ENCODE measurements at regions not wholly inside any gene's neighbourhood (a gene's known extent, or its start where the extent isn't known, plus 50 kb on each side); places are given as distances from the start of the nearest gene placed in this dataset.

GRCh38 chr10:129033340-129033739 is 433.7 kb upstream of the MGMT start:
- Histone ChIP-seq H3K9me2 (replicated peaks; ENCODE audit: insufficient read depth, low read length) (no peaks in the 10 kb centered on the region), H3K4me3 (ENCODE audit: low read length) (no peak overlapping the region), H3K9ac (ENCODE audit: low read length) (no peak overlapping the region), H3K27ac (ENCODE audit: low read length) (no peak overlapping the region), H3K4me2 (ENCODE audit: low read depth, low read length, poor library complexity, severe bottlenecking) (no peak overlapping the region), H3K4me1 (ENCODE audit: low read length) (no peaks in the 10 kb centered on the region), H2AFZ (ENCODE audit: low read length) (no peak overlapping the region), H3K79me2 (ENCODE audit: low read length) (no peaks in the 10 kb centered on the region), H4K20me1 (ENCODE audit: insufficient read depth, low read depth, low read length) (no peaks in the 10 kb centered on the region), H3K36me3 (ENCODE audit: insufficient read depth, low read length) (no peaks in the 10 kb centered on the region), H3K27me3 (ENCODE audit: low read length) (no peaks in the 10 kb centered on the region), H3K9me3 (ENCODE audit: low read length) (no peaks in the 10 kb centered on the region)
- no peak for DNase-seq

GRCh38 chr10:129033790-129034272 is 433.2 kb upstream of the MGMT start:
- no peaks in the 10 kb centered on the region for H3K9me2 ChIP-seq (replicated peaks; ENCODE audit: insufficient read depth, low read length)
- no peaks in the 10 kb centered on the region for H3K79me2 ChIP-seq (ENCODE audit: low read length)
- no peak overlapping the region for H2AFZ ChIP-seq (ENCODE audit: low read length)
- no peak for DNase-seq
- H3K27me3 ChIP-seq (ENCODE audit: low read length), result no peaks in the 10 kb centered on the region
- H3K4me2 ChIP-seq (ENCODE audit: low read depth, low read length, poor library complexity, severe bottlenecking), result no peak overlapping the region
- H3K9ac ChIP-seq (ENCODE audit: low read length), result no peak overlapping the region
- H3K36me3 ChIP-seq (ENCODE audit: insufficient read depth, low read length), result no peaks in the 10 kb centered on the region
- no peaks in the 10 kb centered on the region for H3K9me3 ChIP-seq (ENCODE audit: low read length)
- H4K20me1 ChIP-seq (ENCODE audit: insufficient read depth, low read depth, low read length), result no peaks in the 10 kb centered on the region
- H3K4me1 ChIP-seq (ENCODE audit: low read length), result no peaks in the 10 kb centered on the region
- no peak overlapping the region for H3K27ac ChIP-seq (ENCODE audit: low read length)
- H3K4me3 ChIP-seq (ENCODE audit: low read length), result no peak overlapping the region

DNA sequence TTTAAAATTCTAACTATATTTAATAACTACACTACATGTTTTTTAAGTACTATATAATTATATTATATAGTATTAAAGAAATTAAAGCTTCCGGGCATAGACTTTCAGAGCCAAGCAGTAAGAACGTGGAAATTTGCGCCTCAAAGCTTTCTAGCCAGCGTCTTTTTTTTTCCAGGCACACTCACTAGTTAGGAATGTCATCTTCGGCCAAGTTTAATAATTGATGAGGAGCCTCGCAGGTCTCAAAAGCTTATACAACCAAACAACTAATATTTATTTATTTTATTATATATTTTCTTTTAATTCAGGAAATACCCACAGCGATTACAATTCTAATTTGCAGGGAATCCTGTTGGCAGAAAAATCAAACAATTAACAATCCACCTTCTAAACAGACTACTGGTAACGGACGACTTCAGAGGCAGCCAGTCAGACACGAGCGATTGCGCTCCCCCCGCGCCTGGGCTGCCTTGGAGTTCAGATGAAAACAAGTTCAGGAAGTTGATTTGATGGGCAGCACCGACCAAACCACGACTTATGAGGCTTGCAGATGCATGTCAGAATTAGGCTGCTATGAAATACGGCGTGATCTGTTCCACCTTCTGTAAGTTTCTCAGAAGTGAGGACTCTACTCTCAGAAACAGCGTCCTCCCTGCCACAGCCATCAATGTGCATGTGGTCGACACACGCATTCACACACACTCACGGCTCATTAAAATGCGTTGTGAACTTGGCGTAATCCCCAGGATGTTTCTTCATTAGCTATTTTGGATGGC is 431.8 kb upstream of the MGMT start:
- Histone ChIP-seq H3K36me3 (ENCODE audit: insufficient read depth, low read length) (no peaks in the 10 kb centered on the region), H3K9me3 (ENCODE audit: low read length) (no peaks in the 10 kb centered on the region), H3K4me2 (ENCODE audit: low read depth, low read length, poor library complexity, severe bottlenecking) (no peak overlapping the region), H4K20me1 (ENCODE audit: insufficient read depth, low read depth, low read length) (no peaks in the 10 kb centered on the region), H3K27ac (ENCODE audit: low read length) (no peak overlapping the region), H3K4me1 (ENCODE audit: low read length) (no peaks in the 10 kb centered on the region), H3K9ac (ENCODE audit: low read length) (no peak overlapping the region), H3K4me3 (ENCODE audit: low read length) (no peak overlapping the region), H3K27me3 (ENCODE audit: low read length) (no peaks in the 10 kb centered on the region), H3K9me2 (replicated peaks; ENCODE audit: insufficient read depth, low read length) (no peaks in the 10 kb centered on the region), H2AFZ (ENCODE audit: low read length) (no peak overlapping the region), H3K79me2 (ENCODE audit: low read length) (no peaks in the 10 kb centered on the region)
- DNase-seq, result no peak

DNA sequence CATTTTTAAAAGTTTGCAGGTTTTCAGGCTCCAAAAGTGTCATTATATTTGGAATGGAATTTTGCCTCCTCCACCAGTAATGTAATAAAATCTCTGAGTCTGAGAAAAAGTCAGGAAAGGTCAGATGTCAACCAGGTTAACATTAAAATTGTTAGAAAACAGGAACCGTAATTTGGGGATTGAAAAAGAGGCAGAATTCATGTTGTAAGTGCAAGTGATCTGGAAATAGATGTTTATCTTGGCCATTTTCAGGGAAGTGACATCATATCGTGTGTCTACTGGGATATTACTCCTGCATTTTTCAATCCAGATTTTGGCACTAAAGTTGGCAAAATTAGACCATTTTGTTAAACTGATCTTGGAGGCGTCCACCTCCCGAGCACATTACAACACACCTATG is 428.5 kb upstream of the MGMT start:
- Histone ChIP-seq H3K9me3 (ENCODE audit: low read length) (no peaks in the 10 kb centered on the region), H3K36me3 (ENCODE audit: insufficient read depth, low read length) (no peaks in the 10 kb centered on the region), H4K20me1 (ENCODE audit: insufficient read depth, low read depth, low read length) (no peaks in the 10 kb centered on the region), H3K27me3 (ENCODE audit: low read length) (no peaks in the 10 kb centered on the region), H3K9me2 (replicated peaks; ENCODE audit: insufficient read depth, low read length) (no peaks in the 10 kb centered on the region), H3K4me1 (ENCODE audit: low read length) (no peaks in the 10 kb centered on the region), H3K9ac (ENCODE audit: low read length) (no peak overlapping the region), H3K4me3 (ENCODE audit: low read length) (no peak overlapping the region), H3K27ac (ENCODE audit: low read length) (no peak overlapping the region), H3K4me2 (ENCODE audit: low read depth, low read length, poor library complexity, severe bottlenecking) (no peak overlapping the region), H3K79me2 (ENCODE audit: low read length) (no peaks in the 10 kb centered on the region), H2AFZ (ENCODE audit: low read length) (no peak overlapping the region)
- DNase-seq, result no peak

DNA sequence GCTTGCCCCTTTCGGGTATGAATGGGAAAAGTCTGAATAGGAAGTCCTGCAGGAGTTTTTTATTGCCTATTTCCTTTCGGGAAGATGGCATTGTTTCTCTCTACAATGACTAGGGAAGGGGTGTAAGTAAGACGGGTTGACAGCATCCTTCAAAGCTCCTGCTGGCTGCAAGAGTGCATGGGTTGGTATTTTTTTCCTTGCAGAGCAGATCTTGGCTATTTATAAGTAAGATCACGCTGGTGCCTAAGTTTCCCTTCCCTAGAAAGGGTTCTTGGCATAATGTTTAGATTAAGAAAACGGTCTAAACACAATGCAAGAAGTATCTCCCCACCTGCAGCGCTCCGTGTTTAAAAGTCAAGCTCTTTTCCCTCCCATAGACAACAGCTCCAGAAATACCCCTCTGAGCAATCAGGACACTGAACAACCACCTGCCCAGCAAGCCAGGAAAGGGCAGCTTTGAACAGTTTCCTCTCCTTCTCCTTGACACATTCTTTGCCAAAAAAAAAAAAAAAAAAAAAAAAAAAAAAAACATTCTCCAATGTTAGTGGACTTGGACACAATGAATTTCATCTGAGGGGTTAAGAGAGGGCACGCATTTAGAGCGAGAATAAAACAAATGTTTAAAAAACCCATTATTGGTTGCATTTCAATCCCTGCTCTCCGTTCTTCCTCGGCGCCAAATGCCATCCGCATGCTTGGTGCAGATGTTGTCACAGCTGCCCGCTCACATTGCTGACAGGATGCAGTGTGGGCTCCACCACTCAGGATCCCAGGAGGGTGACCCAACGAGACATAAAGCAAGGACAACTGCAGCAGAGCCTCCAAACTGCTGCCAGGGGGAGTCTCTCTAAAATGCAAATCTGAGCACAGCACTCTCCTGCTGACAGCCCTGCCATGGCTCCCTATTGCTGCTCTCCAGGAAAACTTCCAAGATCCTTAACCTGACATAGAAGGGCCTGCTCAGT is 427.4 kb upstream of the MGMT start:
- Histone ChIP-seq H3K4me2 (ENCODE audit: low read depth, low read length, poor library complexity, severe bottlenecking) (no peak overlapping the region), H3K9ac (ENCODE audit: low read length) (no peak overlapping the region), H3K4me1 (ENCODE audit: low read length) (no peaks in the 10 kb centered on the region), H3K4me3 (ENCODE audit: low read length) (no peak overlapping the region), H4K20me1 (ENCODE audit: insufficient read depth, low read depth, low read length) (no peaks in the 10 kb centered on the region), H2AFZ (ENCODE audit: low read length) (no peak overlapping the region), H3K9me2 (replicated peaks; ENCODE audit: insufficient read depth, low read length) (no peaks in the 10 kb centered on the region), H3K36me3 (ENCODE audit: insufficient read depth, low read length) (no peaks in the 10 kb centered on the region), H3K9me3 (ENCODE audit: low read length) (no peaks in the 10 kb centered on the region), H3K79me2 (ENCODE audit: low read length) (no peaks in the 10 kb centered on the region), H3K27me3 (ENCODE audit: low read length) (no peaks in the 10 kb centered on the region), H3K27ac (ENCODE audit: low read length) (no peak overlapping the region)
- no peak for DNase-seq

DNA sequence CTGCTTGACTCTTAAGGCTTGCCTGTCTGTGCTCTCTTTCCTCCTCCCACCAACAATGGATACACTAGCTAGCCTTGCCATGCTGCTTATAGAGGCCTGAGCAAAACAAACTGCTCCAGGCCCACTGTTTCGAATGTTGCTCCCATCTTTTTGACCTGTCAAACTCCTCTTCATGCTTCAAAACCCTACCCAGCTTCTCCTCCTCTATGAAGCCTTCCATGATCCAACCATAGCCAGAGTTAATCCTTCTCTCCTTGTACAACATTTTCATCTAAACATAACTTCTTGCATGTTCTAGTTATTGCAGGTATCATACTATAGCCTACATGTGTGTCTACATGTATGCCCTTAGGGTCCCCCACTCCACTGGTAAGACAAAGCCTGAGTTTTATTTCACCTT is 426.7 kb upstream of the MGMT start:
- no peaks in the 10 kb centered on the region for H3K9me3 ChIP-seq (ENCODE audit: low read length)
- no peaks in the 10 kb centered on the region for H3K4me1 ChIP-seq (ENCODE audit: low read length)
- DNase-seq, result no peak

GRCh38 chr10:129041916-129042315 is 425.1 kb upstream of the MGMT start:
- H3K27me3 ChIP-seq (ENCODE audit: low read length), result no peaks in the 10 kb centered on the region
- DNase-seq, result no peak
- no peak overlapping the region for H3K4me3 ChIP-seq (ENCODE audit: low read length)
- H4K20me1 ChIP-seq (ENCODE audit: insufficient read depth, low read depth, low read length), result no peaks in the 10 kb centered on the region
- H3K9ac ChIP-seq (ENCODE audit: low read length), result no peak overlapping the region
- no peaks in the 10 kb centered on the region for H3K9me2 ChIP-seq (replicated peaks; ENCODE audit: insufficient read depth, low read length)
- no peaks in the 10 kb centered on the region for H3K79me2 ChIP-seq (ENCODE audit: low read length)
- no peak overlapping the region for H3K4me2 ChIP-seq (ENCODE audit: low read depth, low read length, poor library complexity, severe bottlenecking)
- H3K27ac ChIP-seq (ENCODE audit: low read length), result no peak overlapping the region
- no peaks in the 10 kb centered on the region for H3K9me3 ChIP-seq (ENCODE audit: low read length)
- H2AFZ ChIP-seq (ENCODE audit: low read length), result no peak overlapping the region
- no peaks in the 10 kb centered on the region for H3K36me3 ChIP-seq (ENCODE audit: insufficient read depth, low read length)
- H3K4me1 ChIP-seq (ENCODE audit: low read length), result no peaks in the 10 kb centered on the region

More for the DNA sequence above, 426.7 kb upstream of the MGMT start:
- H3K79me2 ChIP-seq (ENCODE audit: low read length), result no peaks in the 10 kb centered on the region
- no peak overlapping the region for H3K9ac ChIP-seq (ENCODE audit: low read length)
- H4K20me1 ChIP-seq (ENCODE audit: insufficient read depth, low read depth, low read length), result no peaks in the 10 kb centered on the region
- no peaks in the 10 kb centered on the region for H3K9me2 ChIP-seq (replicated peaks; ENCODE audit: insufficient read depth, low read length)
- H3K4me3 ChIP-seq (ENCODE audit: low read length), result no peak overlapping the region
- no peaks in the 10 kb centered on the region for H3K36me3 ChIP-seq (ENCODE audit: insufficient read depth, low read length)
- H3K27ac ChIP-seq (ENCODE audit: low read length), result no peak overlapping the region
- no peak overlapping the region for H2AFZ ChIP-seq (ENCODE audit: low read length)
- no peak overlapping the region for H3K4me2 ChIP-seq (ENCODE audit: low read depth, low read length, poor library complexity, severe bottlenecking)
- H3K27me3 ChIP-seq (ENCODE audit: low read length), result no peaks in the 10 kb centered on the region
